ENCODE measurements at regions not wholly inside any gene's neighbourhood (a gene's known extent, or its start where the extent isn't known, plus 50 kb on each side); places are given as distances from the start of the nearest gene placed in this dataset.

- no peak for DNase-seq
These were observed 51.0 kb upstream of the VEGFC start for GRCh38 chr4:176843710-176844109.

DNA sequence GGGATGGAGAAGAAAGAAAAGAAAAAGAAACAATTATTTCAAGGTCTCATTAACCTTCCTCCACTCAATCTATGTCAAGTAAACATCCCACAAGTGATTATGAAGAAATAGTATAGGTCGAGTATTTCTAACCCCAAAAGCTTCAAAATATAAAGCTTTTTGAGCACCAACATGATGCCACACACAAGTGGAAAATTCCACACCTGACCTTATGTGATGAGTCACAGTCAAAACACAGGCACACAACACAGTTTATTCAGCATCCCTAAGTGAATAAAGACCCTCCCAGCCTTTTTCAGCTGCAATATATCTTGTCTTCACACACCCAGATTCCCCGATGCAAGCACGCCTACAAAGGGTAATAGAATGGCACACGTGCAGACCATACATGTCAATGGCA is 51.7 kb upstream of the VEGFC start:
- no peak for DNase-seq

GRCh38 chr4:176845636-176846035 is 52.9 kb upstream of the VEGFC start:
- DNase-seq = no peak

DNA sequence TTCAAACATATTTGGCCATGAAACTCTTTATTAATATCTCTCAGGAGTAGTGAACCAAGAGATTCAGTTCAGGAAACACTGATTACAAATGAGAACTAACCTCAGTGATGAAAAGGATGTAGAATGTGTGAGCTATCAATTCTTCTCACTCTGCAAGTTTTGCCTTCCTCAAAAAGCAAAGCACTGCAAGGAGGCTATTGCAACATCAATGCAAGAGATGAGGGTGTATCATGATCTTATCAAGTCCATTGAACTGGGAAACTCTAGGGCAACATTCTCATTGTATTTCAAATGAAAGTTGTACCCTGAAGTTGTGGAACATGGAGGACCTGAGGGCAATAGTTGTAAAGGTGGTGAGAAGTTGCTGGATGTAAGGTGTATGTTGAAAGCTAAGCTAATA is 56.4 kb upstream of the VEGFC start:
- no peak for DNase-seq

GRCh38 chr4:176850436-176850835 is 57.7 kb upstream of the VEGFC start:
- DNase-seq = peak; percentile 77

DNA sequence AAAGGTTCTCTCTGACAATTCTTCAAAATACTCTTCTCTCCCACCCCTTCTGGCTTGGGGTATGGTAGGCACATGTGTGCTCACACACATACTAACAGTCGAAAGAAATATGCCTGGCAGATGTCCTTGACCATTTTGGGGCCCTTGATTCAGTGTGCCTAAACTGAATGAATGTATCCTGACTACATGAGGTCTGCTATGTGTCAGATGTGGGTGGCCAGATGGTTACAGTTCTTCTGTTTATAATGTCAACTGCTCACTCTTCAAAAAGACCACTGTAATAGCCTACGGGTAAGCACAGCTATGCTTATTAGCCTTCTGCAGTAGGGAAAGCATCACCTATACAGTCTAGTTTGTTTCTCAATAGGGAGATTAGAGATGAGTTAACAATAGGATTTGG is 63.7 kb upstream of the VEGFC start:
- DNase-seq = peak; percentile 14

DNA sequence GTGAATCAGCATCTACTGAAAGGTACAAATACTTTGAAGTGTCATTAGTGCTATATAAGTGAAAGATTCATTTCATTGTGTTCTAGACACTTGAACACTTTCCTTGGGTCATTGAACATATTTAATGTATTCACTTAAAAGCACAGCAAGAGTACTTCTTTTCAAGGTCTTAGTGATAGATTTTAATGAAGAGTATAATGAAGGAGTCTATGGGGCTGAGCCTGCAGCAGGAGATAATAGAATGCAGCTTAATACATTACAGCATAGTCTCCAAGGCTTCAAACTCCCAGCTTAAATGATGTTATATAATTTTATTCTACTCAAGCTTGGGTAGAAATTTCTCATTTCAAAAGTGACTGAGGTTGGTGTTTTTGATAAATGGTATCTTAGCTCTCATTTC is 66.1 kb upstream of the VEGFC start:
- no peak for DNase-seq

GRCh38 chr4:176864238-176864637 is 71.5 kb upstream of the VEGFC start:
- no peak for DNase-seq

DNA sequence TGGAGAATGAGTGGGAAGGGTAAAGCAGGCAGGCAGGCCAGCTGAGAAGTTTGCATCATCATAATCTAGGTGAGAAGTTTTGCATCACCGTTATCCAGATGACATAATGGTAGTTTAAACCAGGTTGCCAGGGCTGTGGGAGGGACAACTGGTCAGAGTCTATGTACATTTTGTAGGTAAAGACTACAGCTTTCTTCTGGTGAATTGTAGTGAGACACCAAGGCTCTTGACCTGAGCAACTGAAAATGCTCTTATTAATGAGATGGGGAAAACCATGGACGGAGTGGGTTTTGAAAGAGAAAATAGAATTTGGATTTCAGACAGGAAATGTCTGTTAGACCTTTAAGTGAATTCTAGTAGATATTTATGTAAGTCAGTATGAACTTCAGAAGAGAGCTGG is 76.0 kb upstream of the VEGFC start:
- DNase-seq = no peak

GRCh38 chr4:176872461-176872860 is 79.7 kb upstream of the VEGFC start:
- DNase-seq = no peak

DNA sequence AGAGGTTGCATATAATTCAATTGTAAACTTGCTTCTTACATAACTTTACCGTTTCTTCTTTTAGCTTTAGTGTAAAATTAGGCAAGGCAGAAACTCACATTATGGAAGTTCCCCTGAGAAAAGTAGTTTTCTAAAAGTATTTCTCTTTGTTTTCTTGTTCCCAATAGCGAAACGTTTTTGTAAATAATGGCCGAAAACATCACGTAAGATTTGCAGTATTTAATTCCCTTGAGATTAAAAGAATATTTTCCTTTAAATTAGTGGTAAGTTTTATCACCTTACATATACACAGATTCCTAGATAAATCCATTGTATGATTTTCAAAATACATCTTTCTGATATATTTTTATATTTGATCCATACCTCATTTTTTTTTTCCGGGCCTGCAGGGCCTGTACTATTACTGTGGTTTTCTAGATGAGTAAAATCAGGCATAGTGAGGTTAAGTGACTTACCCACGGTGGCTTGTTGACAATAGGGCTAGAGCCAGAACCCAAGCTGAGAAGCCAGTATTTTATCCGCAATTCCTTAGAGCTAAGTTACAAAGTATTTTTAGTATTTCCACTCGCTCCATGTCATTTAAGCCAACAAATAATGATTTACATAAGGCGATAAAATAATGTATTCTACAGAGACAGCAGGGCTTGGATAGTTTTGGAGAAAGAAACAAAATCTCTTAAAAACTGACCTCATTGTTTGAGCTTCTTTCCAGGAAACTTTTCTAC is 82.2 kb upstream of the VEGFC start:
- peak; percentile 66 for DNase-seq

- DNase-seq = no peak
These were observed 82.8 kb upstream of the VEGFC start for GRCh38 chr4:176875446-176875930.

DNA sequence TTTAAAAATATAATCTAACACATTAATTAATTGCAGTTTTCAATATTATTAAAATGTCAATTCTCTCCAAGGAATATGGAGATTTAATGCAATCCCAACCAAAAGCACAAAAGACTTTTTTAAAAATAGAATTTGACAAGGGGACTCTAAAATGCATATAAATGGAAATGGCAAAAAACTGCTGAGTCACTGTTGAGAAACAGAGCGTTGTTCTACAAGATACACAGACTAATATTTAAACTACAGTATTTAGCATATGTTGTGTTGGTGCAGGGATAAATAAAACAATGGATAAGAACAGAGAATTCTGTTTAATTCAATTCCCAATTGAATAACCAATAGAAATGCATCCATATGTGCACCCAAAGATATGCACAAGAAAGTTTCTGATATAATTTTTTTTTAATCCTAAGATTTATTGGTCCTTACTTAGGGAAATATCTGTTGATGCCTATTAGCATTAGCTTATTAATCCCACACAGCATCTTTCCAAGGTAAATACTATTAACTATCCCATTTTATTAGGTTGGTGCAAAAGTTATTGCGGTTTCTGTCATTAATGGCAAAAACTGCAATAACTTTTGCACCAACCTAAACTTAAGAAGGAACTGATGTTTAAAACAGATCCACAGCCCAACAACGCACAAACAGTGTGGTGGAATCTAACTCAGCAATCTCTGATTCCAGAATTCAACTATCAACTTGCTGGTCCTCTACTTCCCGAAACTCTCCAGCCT is 86.8 kb upstream of the VEGFC start:
- no peak for DNase-seq

- no peak for DNase-seq
These were observed 89.5 kb upstream of the VEGFC start for GRCh38 chr4:176882206-176882605.

- no peak for DNase-seq
These were observed 90.4 kb upstream of the VEGFC start for GRCh38 chr4:176883108-176883550.

DNA sequence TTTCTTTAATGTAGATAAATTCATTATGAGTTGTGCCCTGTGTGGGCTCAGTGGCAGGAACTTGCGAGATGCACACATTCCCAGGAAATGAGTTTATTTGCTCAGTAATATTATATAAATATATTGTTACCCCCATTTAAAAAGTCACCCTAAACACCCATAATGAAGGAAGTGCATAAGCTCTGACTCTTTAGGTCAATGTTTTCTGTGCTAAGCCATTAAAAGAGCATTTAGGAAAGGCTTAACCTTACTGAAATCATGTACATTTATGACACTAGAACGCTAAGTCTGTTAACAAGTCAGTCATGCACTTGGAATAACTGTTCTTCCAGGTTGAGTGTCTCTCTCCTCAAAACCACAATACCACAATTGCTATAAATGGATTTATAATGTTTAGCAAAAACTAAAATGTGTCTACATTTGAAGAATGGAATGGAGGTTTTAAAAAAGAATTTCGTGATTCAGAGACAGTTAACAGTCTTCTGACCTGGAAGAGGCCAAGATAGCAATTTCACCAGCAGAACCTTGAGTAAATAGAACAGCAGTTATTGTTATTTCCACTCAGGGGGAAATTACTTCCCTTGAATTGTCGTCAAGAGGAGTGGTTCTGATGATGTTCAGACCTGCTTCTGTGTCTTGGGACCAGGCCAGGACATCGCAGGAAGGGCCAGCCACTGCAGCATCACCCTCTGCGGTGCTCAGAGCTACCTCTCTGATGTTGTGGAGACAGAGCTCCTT is 91.1 kb upstream of the VEGFC start:
- DNase-seq = no peak

- no peak for DNase-seq
These were observed 92.5 kb upstream of the VEGFC start for GRCh38 chr4:176885224-176885623.

DNA sequence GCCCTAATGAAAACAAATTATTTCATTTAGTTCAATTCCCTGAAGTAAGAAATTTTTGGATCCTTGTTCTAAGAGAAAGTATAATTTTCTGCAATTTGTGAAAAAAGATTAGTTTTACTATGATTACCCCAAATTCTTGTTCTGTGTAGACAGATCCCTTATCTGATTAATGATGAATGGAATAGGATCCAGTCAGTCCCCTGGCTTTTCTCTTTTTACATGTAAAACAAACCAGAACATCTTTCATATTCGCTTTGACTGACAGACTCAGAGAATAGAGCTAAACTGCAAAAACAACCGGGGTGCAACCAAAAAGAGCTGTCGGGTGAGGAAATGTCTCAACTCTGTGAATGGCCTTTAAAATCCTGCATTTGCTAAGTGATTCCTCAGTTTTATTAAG is 93.4 kb upstream of the VEGFC start:
- no peak for DNase-seq

GRCh38 chr4:176889776-176890175 is 97.1 kb upstream of the VEGFC start:
- no peak for DNase-seq

DNA sequence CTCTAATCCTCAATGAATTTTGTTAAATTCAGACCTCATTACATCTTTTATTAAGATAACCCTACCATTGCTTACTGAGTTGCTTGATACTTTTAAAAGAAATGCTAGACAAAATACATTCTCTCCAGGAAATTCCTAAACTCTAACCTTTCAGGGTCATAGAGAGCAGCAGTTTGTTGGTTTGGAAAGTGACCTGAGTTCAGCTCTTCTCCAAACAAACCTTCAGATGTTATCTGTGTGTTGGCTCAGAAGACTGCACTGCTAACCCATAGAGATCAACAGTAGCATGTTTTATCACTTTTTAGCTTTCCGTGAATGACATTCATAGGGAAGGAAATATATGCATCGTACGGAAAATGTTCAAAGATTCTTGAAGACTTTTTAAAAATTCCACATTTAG is 101.8 kb upstream of the VEGFC start:
- DNase-seq = no peak

DNA sequence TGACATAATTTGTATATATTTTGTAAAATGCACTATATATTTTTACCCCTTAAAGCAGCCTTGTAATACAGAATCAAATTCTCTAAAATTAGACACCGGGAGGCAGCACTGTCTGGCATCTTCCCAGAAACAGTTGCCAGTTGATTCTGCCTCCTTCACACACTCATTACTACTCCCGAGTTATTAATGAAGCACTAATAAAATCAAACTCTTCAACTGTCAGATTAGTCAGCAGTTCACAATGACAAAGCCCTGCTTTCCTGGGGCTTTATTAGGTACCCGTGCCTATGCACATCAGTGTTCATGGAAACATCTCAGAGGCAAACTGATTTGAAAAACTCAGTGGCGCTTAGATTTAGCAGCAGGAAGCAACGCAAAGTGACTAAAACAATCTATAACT is 103.5 kb upstream of the VEGFC start:
- no peak for DNase-seq

DNA sequence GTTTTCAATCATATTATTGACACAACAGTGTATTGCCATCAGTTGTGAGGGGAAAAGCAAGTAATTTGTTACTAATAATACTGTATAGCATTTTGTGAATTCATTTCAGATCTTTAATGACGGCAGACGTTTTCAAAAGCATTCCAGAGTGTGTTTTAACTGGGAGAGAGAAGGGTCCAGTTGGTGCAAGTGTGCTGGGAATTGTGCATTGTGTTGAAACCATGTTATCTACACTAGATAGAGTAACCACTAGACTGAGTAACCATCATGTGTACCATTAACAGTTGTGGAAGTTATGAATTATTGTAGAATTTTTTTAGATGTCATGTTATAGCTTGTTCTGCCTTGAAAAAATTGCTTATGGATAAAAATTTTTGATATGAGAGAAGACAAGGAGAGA is 104.5 kb upstream of the VEGFC start:
- no peak for DNase-seq

GRCh38 chr4:176898791-176899190 is 106.1 kb upstream of the VEGFC start:
- DNase-seq = no peak
